ENCODE measurements at regions not wholly inside any gene's neighbourhood (a gene's known extent, or its start where the extent isn't known, plus 50 kb on each side); places are given as distances from the start of the nearest gene placed in this dataset.
"Not testable (repeated sequence)": the region's sequence is repeated elsewhere in the genome, so short reads cannot be mapped to it uniquely, and the experiment has no call there.

DNA sequence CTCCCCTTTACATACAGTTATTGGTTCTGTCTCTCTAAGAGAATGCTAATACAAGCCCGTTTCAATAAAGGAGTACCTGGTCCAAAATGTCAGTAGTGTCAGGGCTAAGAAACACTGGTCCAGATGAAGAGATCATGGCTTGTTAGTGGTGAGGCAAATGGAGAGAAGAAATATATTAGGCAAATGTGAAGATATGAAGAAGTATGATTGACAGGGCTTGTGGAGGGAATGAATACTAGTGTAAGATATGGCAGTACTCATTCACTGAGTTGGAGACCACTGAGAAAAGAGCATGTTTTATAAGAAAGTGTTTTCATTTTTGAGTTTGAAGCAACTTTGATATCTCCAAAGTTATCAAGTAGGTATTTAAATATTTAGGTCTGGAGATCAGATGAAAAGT is 290.5 kb upstream of the MEF2C start:
- DNase-seq, result no peak

DNA sequence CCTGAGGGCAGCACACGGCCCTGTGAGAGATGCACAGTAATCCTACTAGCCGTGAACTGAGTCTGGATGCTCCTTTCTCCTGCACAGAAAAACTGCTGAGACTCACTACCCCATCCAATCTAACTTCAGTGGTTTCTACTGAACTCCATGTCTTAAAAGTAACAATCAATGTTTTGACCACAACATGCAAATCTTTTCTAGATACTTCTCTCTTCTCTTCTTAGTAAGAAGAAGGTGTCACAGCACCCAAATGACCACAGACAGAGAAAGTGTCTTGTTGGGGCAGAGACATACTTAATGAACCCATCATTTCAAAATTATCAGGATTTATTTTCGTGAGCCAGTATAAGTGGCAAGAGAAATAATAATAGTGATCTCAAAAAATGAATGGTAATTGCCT is 285.8 kb upstream of the MEF2C start:
- no peak for DNase-seq

DNA sequence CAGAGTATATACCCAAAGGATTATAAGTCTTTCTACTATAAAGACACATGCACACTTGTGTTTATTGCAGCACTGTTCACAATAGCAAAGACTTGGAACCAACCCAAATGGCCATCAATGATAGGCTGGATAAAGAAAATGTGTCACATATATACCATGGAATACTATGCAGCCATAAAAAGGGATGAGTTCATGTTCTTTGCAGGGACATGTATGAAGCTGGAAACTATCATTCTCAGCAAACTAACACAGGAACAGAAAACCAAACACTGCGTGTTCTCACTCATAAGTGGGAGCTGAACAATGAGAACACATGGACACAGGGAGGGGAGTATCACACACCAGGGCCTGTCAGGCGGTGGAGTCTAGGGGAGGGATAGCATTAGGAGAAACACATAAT is 281.7 kb upstream of the MEF2C start:
- DNase-seq, result not testable (repeated sequence)

GRCh38 chr5:89156226-89156625 is 273.2 kb upstream of the MEF2C start:
- DNase-seq, result no peak

DNA sequence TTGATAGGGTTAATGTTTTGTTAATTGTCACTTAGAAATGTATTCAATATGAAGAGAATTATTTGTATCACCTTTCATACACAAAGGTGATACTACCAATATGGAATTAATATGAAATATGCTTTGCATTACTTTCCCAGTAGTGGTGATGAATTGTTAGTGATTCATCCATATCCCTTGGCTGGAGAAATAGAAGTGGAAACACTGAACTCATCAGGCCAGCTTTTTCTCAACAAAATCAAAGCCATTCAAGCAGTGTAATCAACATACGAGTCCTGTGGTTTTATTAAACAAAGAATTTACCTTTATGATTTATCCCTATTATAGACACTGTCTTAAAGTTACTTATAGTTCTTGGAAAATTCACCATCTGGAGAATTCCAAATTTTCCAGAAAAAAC is 264.0 kb upstream of the MEF2C start:
- no peak for DNase-seq

DNA sequence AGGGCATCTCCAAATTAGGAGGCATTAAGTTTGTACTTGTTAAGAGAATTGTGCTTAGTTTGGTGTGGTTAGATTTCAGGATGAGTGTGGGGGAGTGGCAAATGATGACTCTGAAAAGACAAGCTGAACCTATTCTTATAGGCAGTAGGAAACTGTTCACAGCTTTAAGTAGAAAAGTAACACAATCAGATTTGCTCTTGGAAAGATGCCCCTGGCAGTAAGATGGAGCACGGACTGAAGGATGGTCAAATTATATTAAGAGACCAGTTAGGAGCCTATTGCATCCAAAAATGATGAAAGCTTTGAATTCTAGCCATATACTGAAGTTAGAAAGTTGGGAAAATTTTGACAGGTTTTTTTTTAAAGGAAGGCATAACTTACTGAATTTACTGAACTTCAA is 254.2 kb upstream of the MEF2C start:
- no peak for DNase-seq

- DNase-seq, result no peak
These were observed 251.0 kb upstream of the MEF2C start for GRCh38 chr5:89133975-89134374.

DNA sequence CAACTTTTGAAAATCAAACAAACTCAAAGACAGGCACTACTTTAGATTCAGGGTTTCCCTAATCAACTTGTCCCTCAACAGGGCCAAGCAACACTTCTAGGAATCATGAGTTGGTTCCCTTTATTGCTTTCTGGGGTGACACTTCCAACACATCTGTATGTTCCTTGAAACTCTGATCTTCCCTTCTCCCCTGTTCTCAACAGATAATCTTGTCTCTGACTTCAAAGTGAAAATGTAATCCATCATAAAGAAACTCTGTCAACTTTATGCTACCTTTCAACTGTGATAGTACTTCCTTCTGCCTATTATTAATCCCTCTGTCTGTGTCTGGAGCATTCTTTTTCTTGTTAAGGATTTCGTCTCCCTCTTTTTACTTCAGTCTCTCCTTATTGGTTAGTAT is 250.1 kb upstream of the MEF2C start:
- DNase-seq, result no peak

GRCh38 chr5:89130851-89131250 is 247.9 kb upstream of the MEF2C start:
- DNase-seq, result no peak

- no peak for DNase-seq
These were observed 247.0 kb upstream of the MEF2C start for GRCh38 chr5:89129941-89130340.

GRCh38 chr5:89128906-89129625 is 246.1 kb upstream of the MEF2C start:
- no peak for DNase-seq

DNA sequence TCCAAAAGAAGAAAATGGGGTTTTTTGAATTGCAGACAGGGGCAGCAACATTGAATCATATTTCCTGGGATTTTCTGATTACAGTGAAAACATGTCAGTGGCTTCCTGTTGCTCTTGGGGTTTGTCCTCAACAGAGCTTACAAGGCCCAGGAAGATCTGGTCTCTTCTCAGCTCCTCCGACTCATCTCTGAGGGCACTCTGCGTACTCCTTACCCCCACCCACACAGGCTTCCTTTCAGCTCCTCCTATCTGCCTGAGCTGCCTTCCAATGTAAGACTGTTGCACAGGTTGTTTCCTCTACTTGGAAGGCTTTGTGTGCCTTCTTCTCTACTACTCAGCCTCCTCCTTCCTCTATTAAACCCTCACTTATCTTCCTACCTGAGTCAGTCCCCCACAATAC is 245.1 kb upstream of the MEF2C start:
- DNase-seq, result no peak

DNA sequence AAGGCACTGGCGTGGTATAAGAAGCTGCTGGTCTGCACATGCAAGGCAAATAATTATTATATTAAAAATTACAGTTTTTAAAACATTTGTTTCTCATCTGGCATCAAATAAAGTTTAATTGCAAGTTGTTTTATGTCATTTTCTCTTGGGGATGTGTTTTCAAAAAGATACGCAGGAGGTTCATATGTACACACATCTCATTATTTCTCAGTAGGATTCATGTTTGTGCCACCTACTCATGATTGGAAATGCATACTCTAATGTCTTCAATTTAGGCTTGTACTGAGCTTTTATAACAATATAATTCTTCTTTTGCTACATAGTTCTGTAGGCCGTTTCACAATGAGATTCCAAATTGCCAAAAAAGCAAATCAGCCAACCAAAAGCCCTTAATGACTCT is 244.2 kb upstream of the MEF2C start:
- DNase-seq, result no peak

DNA sequence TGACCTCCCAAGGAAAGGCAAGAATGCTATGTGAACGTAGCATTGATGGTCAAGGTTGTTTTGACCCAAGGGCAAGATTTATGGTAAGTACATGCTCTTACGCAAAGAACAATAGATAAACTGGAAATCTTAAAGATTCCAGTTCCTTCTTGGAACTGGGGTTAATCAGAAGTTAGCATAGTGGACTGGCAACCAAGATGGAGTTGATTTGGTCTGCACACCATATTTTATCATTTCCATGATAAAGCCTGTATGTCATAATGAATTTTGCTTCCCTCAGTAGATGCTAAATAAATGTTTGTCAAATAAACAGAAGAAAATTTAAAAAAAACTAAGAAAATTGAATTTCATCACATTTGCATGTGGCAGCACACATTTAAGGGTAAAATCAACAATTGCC is 242.4 kb upstream of the MEF2C start:
- DNase-seq, result no peak

- no peak for DNase-seq
These were observed 240.6 kb upstream of the MEF2C start for GRCh38 chr5:89123581-89123980.

GRCh38 chr5:89120719-89121118 is 237.7 kb upstream of the MEF2C start:
- DNase-seq, result no peak

DNA sequence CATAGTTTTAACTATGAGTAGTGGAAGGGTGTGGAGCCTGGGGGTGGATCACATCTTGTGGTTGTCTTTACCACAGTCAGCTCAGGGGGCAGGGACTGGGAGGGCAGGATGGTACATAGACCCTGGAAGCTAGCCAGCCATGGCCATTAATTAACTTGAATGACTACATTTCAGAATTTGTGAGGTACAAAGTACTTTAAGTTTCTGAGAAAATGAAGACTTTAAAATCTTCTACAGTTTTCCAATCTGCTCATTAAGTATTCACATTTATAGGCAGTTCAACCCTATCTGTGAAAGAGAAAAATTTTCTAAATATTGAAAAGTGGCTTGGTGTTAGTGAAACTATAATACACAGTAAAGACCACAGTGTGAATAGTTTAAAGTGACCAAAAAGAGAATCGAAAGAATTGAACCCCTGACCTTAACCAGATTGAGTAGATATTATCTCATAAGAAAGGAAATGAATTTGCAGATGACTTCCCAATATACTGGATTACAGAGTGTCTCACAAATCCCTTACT is 234.2 kb upstream of the MEF2C start:
- DNase-seq, result no peak

DNA sequence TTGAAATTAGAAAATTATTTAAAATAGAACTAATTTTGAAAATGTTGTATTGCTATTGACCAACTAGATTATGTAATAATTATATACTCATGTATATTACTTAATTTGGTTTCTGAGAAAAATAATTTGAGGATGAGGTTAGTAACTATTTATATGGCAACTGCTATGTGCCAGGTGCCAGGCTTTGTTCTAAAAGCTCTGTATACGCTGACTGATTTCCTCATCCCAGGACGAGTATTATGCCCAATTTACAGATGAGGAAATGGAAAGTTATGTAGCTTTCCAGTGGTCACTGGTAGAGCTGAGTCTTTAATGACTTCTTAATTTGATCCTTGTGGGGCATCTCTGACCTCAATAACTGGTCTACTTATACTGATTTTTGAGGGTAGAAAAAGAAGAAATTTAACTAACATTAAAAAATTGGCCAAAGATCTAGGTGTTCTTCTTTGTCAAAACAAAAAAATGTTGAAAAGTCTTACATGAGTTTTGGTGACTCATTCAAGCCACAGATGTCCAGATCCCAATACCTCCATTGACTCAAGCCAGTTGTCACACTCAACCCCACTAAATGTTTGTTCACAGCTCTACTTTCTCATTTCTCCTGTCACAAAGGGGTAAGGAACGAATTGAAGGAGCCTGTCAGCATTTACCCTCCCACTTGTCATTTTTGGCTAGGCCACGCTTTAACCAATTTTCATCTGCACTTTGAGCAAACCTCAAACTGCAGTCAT is 228.1 kb upstream of the MEF2C start:
- no peak for DNase-seq

GRCh38 chr5:89106480-89106879 is 223.5 kb upstream of the MEF2C start:
- DNase-seq, result no peak

DNA sequence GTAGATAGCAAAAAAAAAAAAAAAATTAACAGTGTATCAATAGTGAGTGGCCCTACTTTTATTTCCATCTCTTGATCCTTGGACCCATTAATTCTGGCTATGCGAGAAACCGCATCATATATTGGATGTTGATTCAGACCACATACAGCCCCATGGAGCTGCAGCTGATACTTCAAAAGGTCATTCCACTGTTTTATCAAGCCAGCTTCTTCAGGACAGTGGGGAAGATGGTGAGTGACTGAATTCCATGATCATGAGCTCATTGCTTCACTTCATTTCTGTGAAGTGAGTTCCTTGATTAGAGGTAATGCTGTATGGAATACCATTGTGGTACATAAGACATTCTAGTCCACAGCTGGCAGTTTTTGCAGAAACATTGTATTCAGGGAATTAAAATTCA is 222.9 kb upstream of the MEF2C start:
- no peak for DNase-seq

DNA sequence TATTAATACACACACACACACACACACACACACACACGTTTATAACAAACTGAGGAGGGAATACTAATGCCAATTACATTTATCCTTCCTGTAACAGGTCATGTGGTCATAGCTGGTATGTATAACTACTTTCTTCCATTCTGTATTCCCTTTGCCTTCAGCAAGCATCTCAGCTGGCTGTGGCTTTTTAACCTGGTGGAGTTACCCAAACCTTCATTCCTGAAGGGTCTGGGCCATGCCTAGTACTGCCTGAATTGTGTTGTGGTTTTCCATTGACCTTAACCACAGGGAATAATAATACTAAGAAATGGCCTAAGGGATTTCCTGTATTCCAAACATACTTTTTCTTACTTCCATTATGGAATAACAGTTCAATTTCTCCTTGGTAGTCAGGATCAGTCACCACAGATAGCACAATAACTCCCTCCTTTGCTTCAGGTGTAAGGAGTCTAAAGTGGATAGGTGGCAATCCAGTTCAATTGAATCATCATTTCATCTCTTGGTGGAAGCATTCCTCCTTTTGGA is 222.2 kb upstream of the MEF2C start:
- DNase-seq, result no peak

DNA sequence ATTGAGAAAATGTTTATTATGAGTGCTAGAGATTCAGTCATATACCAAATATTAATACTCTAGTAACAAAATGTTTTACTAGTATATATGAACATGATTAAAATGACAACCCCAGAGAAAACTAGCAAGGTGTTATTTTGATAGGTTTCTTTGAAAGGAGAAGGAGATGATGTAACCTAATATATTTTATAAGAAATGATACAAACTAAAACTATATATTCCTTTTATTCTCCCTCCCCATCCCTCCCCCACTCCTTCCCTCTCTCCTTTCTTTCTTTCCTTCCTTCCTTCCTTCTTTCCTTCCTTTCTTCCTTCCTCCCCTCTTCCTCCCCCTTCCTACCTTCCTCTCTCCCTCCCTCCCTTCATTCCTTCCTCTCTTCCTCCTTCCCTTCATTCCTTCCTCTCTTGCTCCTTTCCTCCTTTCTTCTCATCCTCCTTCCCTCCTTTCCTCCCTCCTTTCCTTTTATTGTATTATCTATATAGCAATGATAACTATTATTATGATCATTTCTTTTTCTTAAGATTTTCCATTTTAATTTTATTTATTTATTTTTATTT is 215.3 kb upstream of the MEF2C start:
- no peak for DNase-seq

DNA sequence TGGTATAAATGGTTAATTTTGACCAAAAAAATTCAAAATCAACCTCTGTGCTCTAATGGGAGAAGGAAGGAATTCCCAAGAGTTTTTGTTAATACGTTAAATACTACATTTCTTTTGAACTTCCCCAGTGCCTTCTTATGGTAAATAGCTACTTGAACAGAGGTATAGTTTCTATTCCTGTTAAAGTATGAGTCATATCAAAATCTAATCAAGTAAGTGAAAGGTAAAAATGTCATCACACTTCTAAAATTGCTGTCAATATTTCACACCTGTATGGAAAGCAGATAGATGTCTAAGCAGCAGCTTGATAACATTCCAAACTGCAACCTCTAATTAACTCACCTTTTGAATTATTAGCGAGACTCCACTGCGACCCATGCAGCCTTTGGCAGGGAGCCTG is 214.1 kb upstream of the MEF2C start:
- no peak for DNase-seq

- no peak for DNase-seq
These were observed 212.4 kb upstream of the MEF2C start for GRCh38 chr5:89095341-89095740.

Measured in DMS79 (cell line).